ENCODE measurements at regions not wholly inside any gene's neighbourhood (a gene's known extent, or its start where the extent isn't known, plus 50 kb on each side); places are given as distances from the start of the nearest gene placed in this dataset.

DNA sequence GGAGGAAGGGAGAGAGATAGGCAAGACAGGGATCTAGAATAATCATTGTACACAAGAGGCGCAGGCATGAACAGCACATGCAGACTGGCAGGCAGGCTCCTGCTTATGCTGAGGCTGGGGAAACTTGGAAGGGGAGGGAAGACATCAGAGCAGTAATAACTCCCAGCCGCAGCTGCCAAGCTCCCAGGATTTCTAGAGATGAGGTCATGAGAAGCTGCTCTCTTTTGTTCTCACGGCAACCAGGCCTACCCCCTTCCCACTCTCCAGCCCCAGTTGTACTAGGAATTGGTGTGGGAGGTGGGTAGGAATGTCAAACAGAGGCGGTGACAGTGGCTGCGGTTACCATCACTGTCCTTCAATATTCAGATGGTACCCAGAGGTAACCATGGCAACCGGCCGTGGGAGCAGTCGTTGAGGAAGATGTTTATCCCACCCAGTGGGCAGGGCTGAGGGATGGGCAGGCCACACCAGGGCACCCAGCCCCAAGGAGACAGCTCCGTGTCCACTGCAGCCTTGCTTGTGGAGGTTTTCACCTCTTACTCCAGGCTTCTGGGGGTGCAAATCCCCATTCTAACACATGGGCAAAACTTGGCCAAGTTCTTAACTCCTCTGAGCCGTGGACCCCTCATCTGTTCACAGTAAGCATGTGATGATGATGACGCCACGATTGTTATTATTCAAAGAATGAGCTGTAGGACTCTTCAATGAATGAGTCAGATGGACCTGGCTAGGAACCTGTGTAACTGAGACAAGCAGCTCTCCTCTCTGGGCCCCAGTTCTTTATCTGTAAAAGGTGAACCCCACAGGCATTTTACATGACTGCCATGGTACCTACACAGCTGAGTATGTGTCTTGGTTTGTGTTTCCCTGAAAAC lies 360.8 kb upstream of the PROK2 start:
- no peak for DNase-seq

DNA sequence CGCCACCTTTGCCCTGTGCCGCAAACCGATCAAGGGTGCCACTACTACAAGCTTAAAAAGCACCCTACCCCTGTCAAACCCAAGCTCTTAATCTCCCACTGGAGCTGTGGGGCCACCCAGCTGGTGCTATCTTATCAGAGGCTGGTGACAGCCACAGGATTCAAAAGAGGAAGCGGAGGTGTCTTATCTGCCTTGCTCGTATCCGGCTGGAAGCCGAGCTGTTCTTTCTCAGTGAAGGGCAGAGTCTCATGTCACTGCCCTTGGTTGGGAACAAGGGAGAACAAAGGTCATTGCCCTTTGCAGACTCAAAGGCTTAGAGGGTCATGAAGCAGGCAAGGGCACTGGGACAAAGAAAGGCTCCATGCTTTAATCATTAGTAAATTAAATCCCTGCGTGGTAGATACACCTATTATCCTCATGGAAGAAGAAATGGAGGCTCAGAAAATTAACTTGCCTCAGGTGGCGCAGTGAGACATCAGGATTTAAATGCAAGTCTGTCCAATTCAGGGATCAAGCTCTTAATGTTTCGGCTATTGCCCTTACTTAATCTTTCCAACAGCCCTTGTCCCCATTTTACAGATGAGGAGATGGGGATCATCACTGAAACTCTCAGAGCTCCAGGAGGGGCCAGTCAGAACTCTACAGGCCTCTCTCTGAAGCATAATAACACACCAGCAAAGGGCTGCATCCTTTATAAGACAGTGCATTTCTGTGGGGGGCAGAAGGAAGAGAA lies 360.0 kb upstream of the PROK2 start:
- DNase-seq = peak; percentile 15

DNA sequence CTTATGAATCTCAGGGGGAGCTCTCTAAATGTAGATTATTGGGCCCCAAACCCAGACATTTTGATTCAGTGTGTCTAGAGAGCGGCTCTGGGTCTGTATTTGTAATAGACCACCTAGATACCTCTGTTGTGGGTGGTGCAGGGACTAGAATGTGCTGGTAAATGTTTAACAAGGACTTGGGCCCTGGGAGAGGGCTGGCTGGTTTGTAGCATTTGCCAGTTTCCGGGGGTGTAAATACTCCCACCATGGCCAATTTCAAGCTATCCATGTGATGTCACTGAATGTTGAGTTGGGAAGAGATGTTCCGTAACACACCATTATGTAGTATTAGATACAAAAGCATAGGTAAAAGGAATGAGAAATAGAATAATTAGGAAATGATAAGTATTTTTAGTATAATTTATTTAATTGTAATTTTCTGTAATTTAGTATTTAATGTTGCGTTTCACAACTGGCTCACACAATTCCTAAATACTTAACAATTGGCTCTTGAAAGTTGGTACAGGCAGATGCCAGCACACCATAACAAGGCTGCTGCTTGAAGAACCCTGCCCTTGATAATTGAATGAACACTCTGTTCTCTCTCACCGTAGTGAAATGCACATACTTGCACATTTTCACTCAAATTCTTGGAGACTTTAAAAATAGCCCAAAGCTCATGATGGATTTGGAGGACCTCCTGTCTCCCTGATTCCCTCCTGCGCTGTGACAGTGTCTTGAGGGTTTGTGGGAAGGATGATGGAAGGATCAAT lies 359.2 kb upstream of the PROK2 start:
- DNase-seq = no peak

DNA sequence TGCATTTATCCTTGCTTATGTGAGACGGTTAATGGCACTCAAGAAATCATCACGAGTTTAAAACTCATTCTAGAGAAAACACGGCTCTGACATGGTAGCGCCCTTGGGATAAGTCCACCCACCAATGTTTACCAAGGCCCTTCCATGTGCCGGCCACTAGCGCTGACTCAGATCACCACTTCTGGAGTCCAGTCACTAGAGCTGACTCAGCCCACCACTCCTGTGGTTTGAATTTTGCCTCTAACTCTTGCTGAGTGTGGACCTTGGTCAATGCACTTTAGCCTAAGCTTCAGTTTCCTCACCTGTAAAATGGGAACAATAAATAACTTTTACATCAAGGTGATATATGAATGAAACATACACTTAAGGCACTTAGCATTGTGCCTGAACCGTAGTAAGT lies 358.4 kb upstream of the PROK2 start:
- no peak for DNase-seq

DNA sequence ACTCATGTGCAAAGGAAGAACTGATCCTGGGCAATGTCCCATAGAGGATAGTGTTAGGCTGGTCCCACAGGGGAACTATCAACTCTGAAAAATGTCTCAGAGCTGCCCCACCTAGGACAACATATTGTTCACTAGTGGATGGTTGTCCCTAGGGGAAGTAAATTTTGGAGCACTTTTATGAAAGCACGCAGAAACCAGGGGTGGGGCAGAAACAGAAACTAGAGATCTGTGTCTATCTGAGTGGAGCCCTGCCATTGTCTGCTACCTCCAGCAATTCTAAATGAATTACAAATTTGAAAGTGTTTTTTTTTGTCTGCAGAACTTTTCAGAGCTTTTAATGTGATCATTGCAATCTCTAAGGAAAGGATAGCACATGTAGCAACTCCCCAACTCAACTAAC lies 357.1 kb upstream of the PROK2 start:
- no peak for DNase-seq

DNA sequence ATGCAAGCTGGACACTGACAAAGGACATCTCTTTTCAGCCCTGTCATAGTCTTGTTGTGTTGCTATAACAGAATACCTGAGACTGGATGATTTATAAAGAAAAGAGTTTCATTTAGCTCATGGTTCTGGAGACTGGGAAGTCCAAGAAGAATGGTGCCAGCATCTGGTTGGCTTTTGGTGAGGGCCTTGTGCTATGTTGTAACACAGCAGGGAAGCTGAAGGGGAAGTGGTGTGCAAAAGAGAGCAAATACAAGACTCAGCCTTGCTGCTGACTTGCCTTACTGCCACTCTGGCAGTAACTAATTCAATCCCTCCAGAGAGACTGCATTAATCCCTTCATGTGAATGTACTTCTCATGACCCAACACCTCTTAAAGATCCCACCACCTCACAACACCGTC lies 356.3 kb upstream of the PROK2 start:
- DNase-seq = no peak

DNA sequence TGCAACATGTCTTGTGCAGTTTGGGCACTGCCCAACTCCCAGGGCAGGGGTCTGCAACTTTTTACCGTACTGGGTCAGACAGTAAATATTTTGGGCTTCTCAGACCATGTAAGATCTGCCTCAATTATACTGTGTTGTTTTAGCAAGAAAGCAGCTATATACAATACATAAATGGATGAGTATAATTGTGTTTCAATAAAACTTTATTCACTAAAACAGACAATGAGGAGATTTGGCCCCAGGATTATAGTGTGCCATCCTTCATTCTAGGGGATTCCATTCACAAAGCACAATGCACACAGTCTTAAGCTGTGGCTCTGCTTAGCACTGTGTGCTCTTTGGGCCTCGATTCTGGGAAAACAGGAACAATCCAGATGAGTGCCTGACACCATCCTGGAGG lies 354.4 kb upstream of the PROK2 start:
- no peak for DNase-seq

DNA sequence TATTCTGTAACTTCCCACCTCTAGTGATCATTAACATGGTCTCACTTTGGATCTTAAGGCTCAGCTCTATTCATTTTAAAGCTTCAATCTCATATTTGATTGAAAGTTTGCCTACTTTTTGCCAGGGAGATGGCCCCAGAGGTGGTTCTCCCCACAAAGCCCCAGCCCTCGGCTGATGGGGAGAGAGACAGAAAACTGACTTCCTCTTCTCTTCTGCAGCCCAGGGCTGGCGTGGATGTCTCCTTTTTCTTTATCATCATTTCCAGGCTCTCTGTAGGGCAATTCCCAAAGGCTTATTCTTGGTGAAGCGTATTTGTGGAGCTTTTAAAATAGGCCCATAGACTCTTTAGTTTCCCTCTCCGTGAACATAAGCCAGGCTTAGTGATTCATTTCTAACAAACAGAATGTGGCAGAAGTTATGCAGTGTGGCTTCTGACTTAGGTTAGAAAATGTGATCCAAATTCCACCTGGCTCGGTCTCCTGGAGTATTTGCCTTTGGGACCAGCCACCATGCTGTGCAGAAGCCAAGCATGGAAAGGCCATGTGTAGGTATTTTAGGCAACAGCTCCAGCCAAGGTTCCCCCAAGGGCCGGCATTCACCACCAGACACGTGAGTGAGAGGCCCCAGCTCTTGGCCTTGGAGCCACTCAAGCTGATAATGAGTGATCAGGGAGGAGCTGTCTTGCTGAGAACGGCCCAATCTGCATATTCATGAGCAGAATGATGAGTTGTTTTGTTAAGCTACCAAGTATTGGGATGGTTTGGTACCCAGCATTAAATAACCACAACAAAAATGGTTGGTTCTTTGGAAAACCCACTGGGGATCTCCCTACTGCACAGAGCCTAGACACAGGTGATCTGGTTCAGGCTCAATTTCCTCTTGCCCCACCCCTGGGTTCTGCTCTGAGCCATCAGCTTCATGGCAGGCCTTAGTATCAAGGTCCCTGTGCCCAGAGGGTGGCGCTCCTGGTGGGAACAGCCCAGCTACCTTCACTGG lies 353.2 kb upstream of the PROK2 start:
- no peak for DNase-seq

DNA sequence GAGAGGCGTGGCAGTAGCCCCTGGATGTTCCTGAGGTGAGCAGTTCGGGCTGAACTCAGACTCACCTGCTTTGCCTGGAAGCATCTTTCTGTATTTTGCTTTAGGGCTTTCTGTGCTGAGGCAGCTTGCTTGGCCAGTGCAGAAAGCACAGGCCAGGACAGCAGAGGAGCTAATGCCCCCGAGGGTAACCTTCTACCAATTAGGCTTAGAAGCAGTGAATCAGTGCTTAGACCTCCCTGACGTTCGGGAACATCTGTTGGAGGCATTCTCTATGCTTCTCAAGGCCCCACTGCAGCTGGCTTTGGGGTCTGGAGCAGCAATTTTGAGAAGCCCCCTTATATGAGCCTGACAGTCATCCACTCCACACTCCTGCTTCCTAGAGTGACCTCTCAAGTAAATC lies 350.7 kb upstream of the PROK2 start:
- DNase-seq = no peak

DNA sequence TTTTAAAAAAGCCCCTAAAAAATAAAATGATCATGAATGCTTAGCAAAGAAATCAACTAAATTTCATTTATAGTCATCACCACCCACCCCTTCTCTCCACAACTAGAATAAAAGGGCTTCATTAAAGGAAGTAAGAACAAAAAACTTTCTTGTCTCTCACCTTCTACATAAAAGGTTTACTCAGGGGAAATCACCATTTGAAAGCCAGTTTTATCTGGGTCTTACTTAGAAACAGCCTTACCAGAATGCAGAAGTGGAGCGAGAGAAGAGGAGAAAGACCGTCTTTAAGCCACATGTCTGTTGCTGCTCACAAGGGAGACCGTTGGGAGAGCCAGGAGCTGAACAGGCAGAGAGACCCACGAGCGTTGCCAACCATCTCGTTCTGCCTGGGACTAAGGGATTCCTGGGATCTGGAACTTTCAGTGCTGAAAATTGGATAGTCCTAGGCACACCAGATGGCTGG lies 350.1 kb upstream of the PROK2 start:
- DNase-seq = no peak

DNA sequence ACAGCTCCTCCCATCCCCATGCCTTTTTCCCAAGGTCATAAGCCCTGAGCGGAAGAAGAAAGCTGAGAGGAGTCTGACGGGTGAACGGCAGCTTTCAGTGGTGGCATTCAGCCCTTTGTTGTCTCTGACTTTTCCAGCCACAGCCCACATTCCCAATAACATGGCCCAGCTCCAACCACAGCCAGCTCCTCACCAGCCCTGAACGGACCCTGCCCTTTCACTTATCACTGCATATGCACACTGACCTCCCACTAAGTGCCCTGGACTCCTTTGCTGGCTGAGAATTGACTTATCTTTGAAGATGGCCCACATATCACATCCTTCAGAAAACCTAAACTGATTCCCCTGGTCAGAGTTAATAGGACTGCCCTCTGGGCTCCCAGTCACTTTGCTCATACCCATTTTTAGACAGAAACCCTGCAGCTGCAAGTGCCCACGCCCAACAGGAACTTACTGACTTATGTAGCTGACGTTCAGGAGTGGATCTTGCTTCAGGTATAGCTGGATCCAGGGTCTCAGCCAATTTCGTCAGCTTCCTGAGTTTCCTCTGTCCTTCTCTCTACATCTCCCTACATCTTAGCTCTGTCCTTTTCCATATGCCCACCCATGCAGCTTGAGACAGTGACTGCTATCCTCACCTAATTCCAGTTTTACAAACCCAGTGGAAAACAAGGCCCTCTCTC lies 348.5 kb upstream of the PROK2 start:
- DNase-seq = no peak

DNA sequence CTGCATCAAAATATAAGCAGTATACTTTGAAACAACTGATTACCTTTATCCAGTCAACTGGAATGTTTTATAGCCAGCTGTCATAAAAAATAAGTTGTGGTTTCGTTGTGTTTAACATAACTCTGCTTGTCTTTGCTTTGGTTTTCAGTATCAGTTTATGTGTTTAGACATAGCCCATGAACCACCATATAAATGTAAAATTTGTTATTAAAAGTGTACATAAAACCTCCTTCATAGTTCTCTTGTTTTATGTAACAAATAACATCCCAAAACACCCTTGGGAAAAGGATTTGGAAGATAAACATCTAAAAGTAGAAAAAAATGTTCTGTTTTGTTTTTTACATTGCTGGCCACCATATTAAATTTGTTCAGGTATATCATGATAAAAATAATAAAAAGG lies 347.0 kb upstream of the PROK2 start:
- no peak for DNase-seq

DNA sequence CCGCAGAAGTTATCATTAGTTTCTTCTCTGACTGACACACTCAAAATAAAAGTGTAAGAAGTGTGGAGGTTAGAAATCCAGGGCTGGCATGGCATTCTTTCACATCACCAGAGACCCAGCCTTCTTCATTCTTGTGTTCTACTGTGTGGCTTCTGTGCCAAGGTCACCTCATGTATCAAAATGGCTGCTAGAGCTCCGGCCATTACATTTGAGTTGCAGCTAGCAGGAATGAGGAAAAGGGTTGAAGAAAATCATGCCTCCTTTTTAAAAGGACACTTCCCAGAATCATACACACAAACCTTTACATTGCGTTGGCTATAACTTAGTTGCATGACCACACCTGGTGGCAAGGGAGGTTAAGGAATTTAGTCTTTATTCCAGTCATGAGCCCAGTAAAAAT lies 345.6 kb upstream of the PROK2 start:
- DNase-seq = no peak

DNA sequence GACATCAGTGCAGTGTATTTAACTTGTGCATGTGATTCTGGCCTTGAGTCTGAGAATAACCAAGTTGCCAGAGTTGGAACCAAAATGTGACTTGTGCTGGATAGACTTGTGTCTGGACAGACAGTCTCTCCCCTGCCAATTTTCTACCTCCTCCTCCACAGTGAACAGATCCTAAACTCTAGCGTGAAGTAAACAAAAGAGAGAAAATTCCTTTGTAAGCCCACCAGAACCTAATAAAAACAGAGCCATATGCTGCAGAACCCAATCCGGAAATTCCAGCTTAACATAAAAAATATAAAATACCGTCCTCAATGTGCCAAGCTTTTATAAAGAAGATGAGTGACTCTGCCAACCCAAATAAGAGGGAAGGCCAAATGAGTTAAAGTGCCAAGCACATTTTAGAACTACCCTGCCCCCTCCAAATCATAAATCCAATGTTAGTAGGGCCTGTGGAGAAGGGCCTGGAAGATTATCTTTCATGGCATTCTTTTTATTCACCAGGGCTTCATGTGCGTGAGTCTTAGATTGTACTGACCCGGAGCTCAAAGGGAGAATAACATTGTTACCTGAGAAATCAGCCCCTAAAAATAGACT lies 344.6 kb upstream of the PROK2 start:
- DNase-seq = no peak

DNA sequence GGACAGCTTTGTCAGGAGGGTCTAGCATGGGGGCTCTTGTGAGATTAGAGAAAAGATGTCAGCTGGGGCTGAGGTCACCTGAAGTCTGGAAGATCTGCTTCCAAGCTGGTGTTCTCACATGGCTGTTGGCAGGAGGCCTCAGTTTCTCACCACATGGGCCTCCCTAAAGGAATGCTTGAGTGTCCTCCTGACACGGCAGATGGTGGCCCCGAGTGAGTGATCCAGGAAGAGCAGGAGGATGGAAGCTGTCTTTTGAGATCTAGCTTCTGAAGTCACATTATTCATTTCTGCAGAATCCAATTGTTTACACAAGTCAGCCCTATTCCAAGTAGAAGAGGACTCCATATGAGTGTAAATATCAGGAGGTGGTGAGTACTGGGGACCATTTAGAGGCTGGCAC lies 344.0 kb upstream of the PROK2 start:
- no peak for DNase-seq

DNA sequence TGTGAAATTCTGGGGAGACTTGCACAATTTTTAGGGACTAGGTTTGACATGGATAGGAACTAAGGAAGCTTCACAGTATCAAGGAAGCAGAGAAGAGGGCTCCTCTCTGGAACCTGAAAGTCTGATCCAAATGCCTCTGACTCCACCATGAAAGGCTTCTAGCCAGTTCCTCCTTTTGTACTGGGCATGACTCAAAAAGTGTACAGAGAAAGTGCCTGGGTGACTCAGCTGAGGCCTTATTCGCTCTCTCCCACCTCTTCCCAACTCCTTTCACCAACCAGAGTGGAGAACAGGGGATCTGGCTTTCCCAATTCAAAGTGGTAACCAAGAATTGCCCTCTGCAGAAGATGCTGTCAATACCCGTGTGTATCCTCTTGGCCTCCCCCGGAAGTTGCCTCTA lies 342.9 kb upstream of the PROK2 start:
- no peak for DNase-seq

DNA sequence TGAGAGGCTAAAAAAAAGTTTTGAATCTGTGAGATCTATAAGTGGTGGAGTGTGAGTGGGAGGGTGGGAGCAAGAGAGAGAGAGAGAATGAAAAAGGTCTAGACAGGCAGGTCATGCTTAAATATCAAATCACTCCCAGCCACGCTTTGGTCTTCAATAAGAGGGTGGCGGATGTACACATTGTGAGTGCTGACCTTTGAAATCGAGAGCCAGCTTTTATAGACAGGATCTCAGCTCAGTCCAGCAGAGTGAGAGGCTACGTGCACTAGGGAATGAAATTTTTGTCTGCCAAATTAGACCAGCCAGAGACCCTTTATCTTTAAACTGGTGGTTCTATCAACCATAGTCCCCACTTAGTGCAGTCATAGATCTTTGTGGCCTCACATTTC lies 342.3 kb upstream of the PROK2 start:
- DNase-seq = no peak

DNA sequence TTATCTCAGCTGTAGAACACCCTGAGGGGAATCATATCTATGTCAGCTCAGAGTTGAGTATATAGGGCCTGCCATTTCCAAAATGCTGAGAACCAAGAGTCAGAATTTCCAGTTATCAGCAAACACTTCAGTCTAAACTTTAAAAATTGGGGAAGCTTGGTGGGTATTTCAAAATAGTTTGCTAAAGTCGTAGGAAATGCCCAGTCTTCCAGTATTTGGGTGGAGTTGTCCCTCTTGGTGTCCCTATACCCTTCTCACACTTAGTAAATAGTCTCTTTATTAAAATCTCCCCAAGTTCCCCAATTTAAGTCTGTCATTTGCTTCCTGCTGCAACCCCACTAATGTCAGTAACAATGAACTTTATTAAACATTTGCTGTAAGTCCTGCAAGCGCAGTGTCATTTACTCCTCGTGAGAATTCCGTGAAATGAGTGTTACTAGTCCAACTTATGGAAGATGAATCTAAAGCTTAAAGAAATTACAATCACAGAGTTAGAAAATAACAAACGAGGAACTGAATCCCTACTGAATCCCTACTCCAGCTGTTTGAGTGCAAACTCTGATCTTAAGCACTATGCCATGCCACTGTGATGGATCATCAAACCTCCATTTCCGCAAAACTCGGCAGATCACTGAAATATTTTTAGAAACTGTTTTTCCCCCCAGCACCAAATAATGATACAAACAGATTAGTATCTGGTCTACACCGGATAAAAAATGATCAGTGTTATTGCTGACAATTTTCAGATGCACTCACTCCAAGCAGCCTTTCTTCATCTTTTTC lies 341.7 kb upstream of the PROK2 start:
- no peak for DNase-seq

DNA sequence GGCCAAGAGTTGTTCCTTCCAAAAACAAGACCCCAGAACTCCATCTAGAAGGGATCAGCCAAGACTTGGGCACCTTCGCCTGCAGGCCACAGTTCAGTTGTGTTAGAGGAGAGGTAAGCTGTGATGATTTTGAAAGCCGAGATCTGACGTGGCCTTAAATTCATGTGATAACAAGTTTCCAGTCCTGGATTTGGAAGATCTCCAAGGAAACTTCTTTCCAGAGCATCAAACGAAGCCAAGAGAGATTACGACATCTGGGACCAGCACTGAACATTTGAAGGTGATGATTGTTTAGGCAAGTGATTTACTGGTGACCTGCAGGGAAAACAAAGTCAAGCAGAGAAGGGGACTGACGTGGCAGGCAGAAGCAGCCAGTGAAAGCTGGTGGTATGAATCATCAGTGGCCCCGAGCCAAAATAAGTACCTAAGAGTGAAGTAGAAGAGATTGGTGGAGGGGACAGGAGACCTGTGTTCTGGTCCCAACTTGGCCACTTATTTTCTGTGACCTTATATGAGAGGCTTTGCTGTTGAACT lies 339.0 kb upstream of the PROK2 start:
- DNase-seq = no peak

Measured in CD4-positive, alpha-beta T cell treated with Interleukin-17A for 4 hours (primary cell).